ENCODE measurements at regions not wholly inside any gene's neighbourhood (a gene's known extent, or its start where the extent isn't known, plus 50 kb on each side); places are given as distances from the start of the nearest gene placed in this dataset.
"Not testable (repeated sequence)": the region's sequence is repeated elsewhere in the genome, so short reads cannot be mapped to it uniquely, and the experiment has no call there.

DNA sequence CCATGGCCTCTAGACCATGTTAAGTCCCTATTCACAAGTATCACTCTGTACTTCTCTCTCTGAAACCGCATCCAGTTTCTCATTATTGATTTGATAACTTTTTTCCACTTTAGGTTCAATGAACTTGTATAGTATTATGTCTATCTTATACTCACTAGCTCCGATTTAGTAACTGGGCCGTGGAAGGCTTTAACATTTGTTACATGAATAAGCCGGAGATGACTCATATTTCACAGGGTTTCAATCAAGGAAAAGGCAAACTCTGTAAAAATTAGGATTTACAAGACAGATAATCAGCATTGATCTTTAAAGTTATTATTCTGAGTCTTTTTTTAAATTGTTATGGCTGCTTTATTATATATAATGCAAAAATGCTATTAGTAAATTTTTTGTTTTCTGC, 662.2 kb upstream of the CNTN5 start:
- H3K4me2 ChIP-seq (ENCODE audit: insufficient read depth, low read length): no peak overlapping the region
- no peaks in the 10 kb centered on the region for H3K4me1 ChIP-seq (ENCODE audit: insufficient read depth, low read length)
- H2AFZ ChIP-seq (ENCODE audit: low read length): no peak overlapping the region

DNA sequence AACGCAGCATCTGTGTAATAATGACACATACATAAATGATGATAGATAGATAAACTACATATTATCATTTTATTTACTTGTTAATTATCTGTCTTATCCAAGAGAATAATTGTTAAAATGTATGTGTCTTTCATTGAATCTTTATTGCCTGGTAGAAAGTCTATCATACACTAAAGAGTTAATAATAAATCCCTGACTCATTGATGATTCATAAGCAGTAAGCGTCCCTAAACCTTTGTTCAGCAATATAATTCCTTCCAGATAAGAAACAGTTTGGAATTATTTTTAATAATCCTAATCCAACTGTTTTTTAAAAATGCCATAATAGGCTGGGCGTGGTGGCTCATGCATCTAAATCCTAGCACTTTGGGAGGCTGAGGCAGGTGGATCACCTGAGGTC, 655.6 kb upstream of the CNTN5 start:
- H3K9me3 ChIP-seq (ENCODE audit: low read depth, low read length): peaks cover 2% of the 10 kb centered on the region

More for the DNA sequence above, 662.2 kb upstream of the CNTN5 start:
- DNase-seq (ENCODE audit: insufficient read length, low spot score, missing footprints): no peak
- no peak overlapping the region for H3K27ac ChIP-seq (ENCODE audit: low read depth, low read length)
- TF ChIP-seq CTCF (IDR thresholded peaks at IDR 0.05; ENCODE audit: extremely low read depth, low read depth, low read length): no peak
- no peak overlapping the region for H3K4me3 ChIP-seq (ENCODE audit: insufficient read depth, low read length)
- H3K36me3 ChIP-seq (ENCODE audit: insufficient read depth, low read length): no peaks in the 10 kb centered on the region
- H3K27me3 ChIP-seq (ENCODE audit: insufficient read depth, low read length): no peaks in the 10 kb centered on the region
- no peaks in the 10 kb centered on the region for H4K20me1 ChIP-seq (ENCODE audit: insufficient read depth, low read length)
- H3K79me2 ChIP-seq (ENCODE audit: insufficient read depth, low read length): no peaks in the 10 kb centered on the region
- H3K9me3 ChIP-seq (ENCODE audit: low read depth, low read length): peaks cover 2% of the 10 kb centered on the region

GRCh38 chr11:98365941-98366340, 654.8 kb upstream of the CNTN5 start:
- no peak overlapping the region for H3K4me2 ChIP-seq (ENCODE audit: insufficient read depth, low read length)
- H4K20me1 ChIP-seq (ENCODE audit: insufficient read depth, low read length): no peaks in the 10 kb centered on the region
- no peak for TF ChIP-seq CTCF (IDR thresholded peaks at IDR 0.05; ENCODE audit: extremely low read depth, low read depth, low read length)
- no peak overlapping the region for H3K4me3 ChIP-seq (ENCODE audit: insufficient read depth, low read length)
- no peaks in the 10 kb centered on the region for H3K36me3 ChIP-seq (ENCODE audit: insufficient read depth, low read length)
- no peaks in the 10 kb centered on the region for H3K4me1 ChIP-seq (ENCODE audit: insufficient read depth, low read length)
- no peaks in the 10 kb centered on the region for H3K79me2 ChIP-seq (ENCODE audit: insufficient read depth, low read length)
- no peaks in the 10 kb centered on the region for H3K27me3 ChIP-seq (ENCODE audit: insufficient read depth, low read length)
- DNase-seq (ENCODE audit: insufficient read length, low spot score, missing footprints): no peak
- no peak overlapping the region for H3K27ac ChIP-seq (ENCODE audit: low read depth, low read length)
- no peak overlapping the region for H2AFZ ChIP-seq (ENCODE audit: low read length)
- H3K9me3 ChIP-seq (ENCODE audit: low read depth, low read length): peaks cover 2% of the 10 kb centered on the region

More for the DNA sequence above, 655.6 kb upstream of the CNTN5 start:
- H3K27ac ChIP-seq (ENCODE audit: low read depth, low read length): no peak overlapping the region
- H3K36me3 ChIP-seq (ENCODE audit: insufficient read depth, low read length): no peaks in the 10 kb centered on the region
- no peaks in the 10 kb centered on the region for H3K27me3 ChIP-seq (ENCODE audit: insufficient read depth, low read length)
- H2AFZ ChIP-seq (ENCODE audit: low read length): no peak overlapping the region
- H3K4me2 ChIP-seq (ENCODE audit: insufficient read depth, low read length): no peak overlapping the region
- H3K4me1 ChIP-seq (ENCODE audit: insufficient read depth, low read length): no peaks in the 10 kb centered on the region
- DNase-seq (ENCODE audit: insufficient read length, low spot score, missing footprints): no peak
- TF ChIP-seq CTCF (IDR thresholded peaks at IDR 0.05; ENCODE audit: extremely low read depth, low read depth, low read length): no peak
- H3K79me2 ChIP-seq (ENCODE audit: insufficient read depth, low read length): no peaks in the 10 kb centered on the region
- H3K4me3 ChIP-seq (ENCODE audit: insufficient read depth, low read length): no peak overlapping the region
- H4K20me1 ChIP-seq (ENCODE audit: insufficient read depth, low read length): no peaks in the 10 kb centered on the region

GRCh38 chr11:98390391-98390790, 630.4 kb upstream of the CNTN5 start:
- no peaks in the 10 kb centered on the region for H3K4me1 ChIP-seq (ENCODE audit: insufficient read depth, low read length)
- no peaks in the 10 kb centered on the region for H3K36me3 ChIP-seq (ENCODE audit: insufficient read depth, low read length)
- H3K4me3 ChIP-seq (ENCODE audit: insufficient read depth, low read length): no peak overlapping the region
- H2AFZ ChIP-seq (ENCODE audit: low read length): no peak overlapping the region
- H3K4me2 ChIP-seq (ENCODE audit: insufficient read depth, low read length): no peak overlapping the region
- H3K9me3 ChIP-seq (ENCODE audit: low read depth, low read length): peaks cover 2% of the 10 kb centered on the region
- H4K20me1 ChIP-seq (ENCODE audit: insufficient read depth, low read length): no peaks in the 10 kb centered on the region
- DNase-seq (ENCODE audit: insufficient read length, low spot score, missing footprints): no peak
- H3K79me2 ChIP-seq (ENCODE audit: insufficient read depth, low read length): no peaks in the 10 kb centered on the region
- H3K27ac ChIP-seq (ENCODE audit: low read depth, low read length): no peak overlapping the region
- no peak for TF ChIP-seq CTCF (IDR thresholded peaks at IDR 0.05; ENCODE audit: extremely low read depth, low read depth, low read length)
- no peaks in the 10 kb centered on the region for H3K27me3 ChIP-seq (ENCODE audit: insufficient read depth, low read length)

- DNase-seq (ENCODE audit: insufficient read length, low spot score, missing footprints): not testable (repeated sequence)
Measured at GRCh38 chr11:98394500-98394899, 626.2 kb upstream of the CNTN5 start.

More at GRCh38 chr11:98394500-98394899, 626.2 kb upstream of the CNTN5 start:
- not testable (repeated sequence) for H3K4me3 ChIP-seq (ENCODE audit: insufficient read depth, low read length); H3K4me1 ChIP-seq (ENCODE audit: insufficient read depth, low read length); H2AFZ ChIP-seq (ENCODE audit: low read length); H3K4me2 ChIP-seq (ENCODE audit: insufficient read depth, low read length); H3K36me3 ChIP-seq (ENCODE audit: insufficient read depth, low read length); H4K20me1 ChIP-seq (ENCODE audit: insufficient read depth, low read length); H3K79me2 ChIP-seq (ENCODE audit: insufficient read depth, low read length); H3K9me3 ChIP-seq (ENCODE audit: low read depth, low read length); H3K27ac ChIP-seq (ENCODE audit: low read depth, low read length); H3K27me3 ChIP-seq (ENCODE audit: insufficient read depth, low read length)

Data from osteoblast (primary cell).